Fibroblast of peridontal ligament (primary cell): ENCODE measurements at regions not wholly inside any gene's neighbourhood (a gene's known extent, or its start where the extent isn't known, plus 50 kb on each side); places are given as distances from the start of the nearest gene placed in this dataset.

Source experiments
- DNase-seq: peaks from one replicate; pipeline ENCODE4 v3.0.0-alpha.2; 2010; ENCODE audit errors: extremely low read depth

GRCh38 chr2:219897456-219897855 is 270.0 kb downstream of the SLC4A3 start:
- DNase-seq, result no peak

- DNase-seq, result no peak
Measured at GRCh38 chr2:219901155-219901554, 273.7 kb downstream of the SLC4A3 start.

- DNase-seq, result no peak
Measured at GRCh38 chr2:219902891-219903552, 275.6 kb downstream of the SLC4A3 start.

- no peak for DNase-seq
Measured at GRCh38 chr2:219905640-219906039, 278.2 kb downstream of the SLC4A3 start.

GRCh38 chr2:219906114-219907010 is 278.9 kb downstream of the SLC4A3 start:
- no peak for DNase-seq

- DNase-seq, result peak; percentile 2
Measured at GRCh38 chr2:219907011-219907365, 279.6 kb downstream of the SLC4A3 start.

GRCh38 chr2:219908538-219908937 is 281.1 kb downstream of the SLC4A3 start:
- DNase-seq, result no peak

- DNase-seq, result no peak
Measured at GRCh38 chr2:219911541-219911940, 284.1 kb downstream of the SLC4A3 start.

- peak; percentile 6 for DNase-seq
Measured at GRCh38 chr2:219912491-219912921, 285.1 kb downstream of the SLC4A3 start.

- no peak for DNase-seq
Measured at GRCh38 chr2:219914577-219914976, 287.1 kb downstream of the SLC4A3 start.

GRCh38 chr2:219916281-219916680 is 288.9 kb downstream of the SLC4A3 start:
- DNase-seq, result no peak

- no peak for DNase-seq
Measured at GRCh38 chr2:219916726-219917440, 289.5 kb downstream of the SLC4A3 start.

GRCh38 chr2:219918254-219918653 is 290.8 kb downstream of the SLC4A3 start:
- DNase-seq, result no peak

GRCh38 chr2:219918944-219919343 is 291.5 kb downstream of the SLC4A3 start:
- no peak for DNase-seq

- DNase-seq, result no peak
Measured at GRCh38 chr2:219919506-219919905, 292.1 kb downstream of the SLC4A3 start.

- no peak for DNase-seq
Measured at GRCh38 chr2:219929835-219930234, 302.4 kb downstream of the SLC4A3 start.

GRCh38 chr2:219939647-219940046 is 312.2 kb downstream of the SLC4A3 start:
- no peak for DNase-seq

GRCh38 chr2:219944866-219945265 is 317.4 kb downstream of the SLC4A3 start:
- no peak for DNase-seq

GRCh38 chr2:219946021-219946420 is 318.6 kb downstream of the SLC4A3 start:
- no peak for DNase-seq

- no peak for DNase-seq
Measured at GRCh38 chr2:219946529-219946928, 319.1 kb downstream of the SLC4A3 start.

- DNase-seq, result peak; percentile 18
Measured at GRCh38 chr2:219947575-219947974, 320.1 kb downstream of the SLC4A3 start.

GRCh38 chr2:219949053-219949452 is 321.6 kb downstream of the SLC4A3 start:
- DNase-seq, result no peak
